Stimulated activated memory B cell treated with anti-CD40 and anti-IgM and Interleukin-4, amounts not matched to agents 10 μg/mL and 1 μg/mL and 100 μg/mL, for 72 hours (primary cell): ENCODE measurements at regions not wholly inside any gene's neighbourhood (a gene's known extent, or its start where the extent isn't known, plus 50 kb on each side); places are given as distances from the start of the nearest gene placed in this dataset.
A peak's percentile ranks its signal among the peaks of the same experiment; 100 is the strongest.
"Not testable (repeated sequence)": the region's sequence is repeated elsewhere in the genome, so short reads cannot be mapped to it uniquely, and the experiment has no call there.

Experiments
- ATAC-seq: fragments of 150-1000 bp; cut with Tn5 transposase; 2 replicates; pipeline ENCODE4 v1.10.0; 2021
- H3K27ac Mint-ChIP-seq: one replicate; pipeline ENCODE4 v1.8.0; 2022; ENCODE audit warnings: mild to moderate bottlenecking, mixed read lengths
- H3K27me3 Mint-ChIP-seq: one replicate; pipeline ENCODE4 v1.8.0; 2022; ENCODE audit warnings: mixed read lengths
- H3K36me3 Mint-ChIP-seq: one replicate; pipeline ENCODE4 v1.8.0; 2022; ENCODE audit warnings: mixed read lengths
- H3K4me1 Mint-ChIP-seq: one replicate; pipeline ENCODE4 v1.8.0; 2022; ENCODE audit warnings: mixed read lengths
- H3K4me3 Mint-ChIP-seq: one replicate; pipeline ENCODE4 v1.8.0; 2022; ENCODE audit warnings: mild to moderate bottlenecking, moderate library complexity, mixed read lengths
- H3K9me3 Mint-ChIP-seq: one replicate; pipeline ENCODE4 v1.8.0; 2022; ENCODE audit warnings: mixed read lengths

GRCh38 chr4:14908635-14909034 is 93.6 kb upstream of the CPEB2 start:
- H3K27ac Mint-ChIP-seq, result no peak overlapping the region
- peaks cover 5% of the 10 kb centered on the region for H3K4me1 Mint-ChIP-seq
- no peaks in the 10 kb centered on the region for H3K36me3 Mint-ChIP-seq
- ATAC-seq, result no peak
- H3K27me3 Mint-ChIP-seq, result peaks cover 13% of the 10 kb centered on the region
- no peak overlapping the region for H3K4me3 Mint-ChIP-seq
- no peaks in the 10 kb centered on the region for H3K9me3 Mint-ChIP-seq

GRCh38 chr4:14910411-14910810 is 91.9 kb upstream of the CPEB2 start:
- Mint-ChIP-seq H3K27me3 (peaks cover 13% of the 10 kb centered on the region), H3K36me3 (no peaks in the 10 kb centered on the region), H3K9me3 (no peaks in the 10 kb centered on the region), H3K4me1 (no peaks in the 10 kb centered on the region), H3K4me3 (no peak overlapping the region), H3K27ac (no peak overlapping the region)
- ATAC-seq, result no peak

- no peak overlapping the region for H3K27ac Mint-ChIP-seq
- no peaks in the 10 kb centered on the region for H3K36me3 Mint-ChIP-seq
- H3K4me3 Mint-ChIP-seq, result no peak overlapping the region
- peaks cover 31% of the 10 kb centered on the region for H3K27me3 Mint-ChIP-seq
- ATAC-seq, result no peak
- H3K9me3 Mint-ChIP-seq, result no peaks in the 10 kb centered on the region
- H3K4me1 Mint-ChIP-seq, result no peaks in the 10 kb centered on the region
These were observed 89.9 kb upstream of the CPEB2 start for GRCh38 chr4:14912426-14912825.

- Mint-ChIP-seq H3K27ac (no peak overlapping the region), H3K36me3 (no peaks in the 10 kb centered on the region), H3K27me3 (peaks cover 29% of the 10 kb centered on the region), H3K4me1 (no peaks in the 10 kb centered on the region), H3K9me3 (no peaks in the 10 kb centered on the region), H3K4me3 (no peak overlapping the region)
- ATAC-seq, result no peak
These were observed 87.3 kb upstream of the CPEB2 start for GRCh38 chr4:14915018-14915417.

- ATAC-seq, result no peak
These were observed 85.6 kb upstream of the CPEB2 start for GRCh38 chr4:14916554-14917297.

GRCh38 chr4:14917298-14917633 is 85.0 kb upstream of the CPEB2 start:
- ATAC-seq, result no peak
- no peaks in the 10 kb centered on the region for H3K9me3 Mint-ChIP-seq

More at GRCh38 chr4:14916554-14917297, 85.6 kb upstream of the CPEB2 start:
- no peaks in the 10 kb centered on the region for H3K9me3 Mint-ChIP-seq
- H3K27ac Mint-ChIP-seq, result no peak overlapping the region
- peaks cover 19% of the 10 kb centered on the region for H3K27me3 Mint-ChIP-seq
- no peaks in the 10 kb centered on the region for H3K36me3 Mint-ChIP-seq
- no peak overlapping the region for H3K4me3 Mint-ChIP-seq
- H3K4me1 Mint-ChIP-seq, result no peaks in the 10 kb centered on the region

GRCh38 chr4:14918336-14918735 is 83.9 kb upstream of the CPEB2 start:
- Mint-ChIP-seq H3K27me3 (peaks cover 19% of the 10 kb centered on the region), H3K27ac (no peak overlapping the region), H3K4me3 (no peak overlapping the region), H3K36me3 (no peaks in the 10 kb centered on the region), H3K4me1 (no peaks in the 10 kb centered on the region), H3K9me3 (no peaks in the 10 kb centered on the region)
- no peak for ATAC-seq

More at GRCh38 chr4:14917298-14917633, 85.0 kb upstream of the CPEB2 start:
- Mint-ChIP-seq H3K4me3 (no peak overlapping the region), H3K36me3 (no peaks in the 10 kb centered on the region), H3K4me1 (no peaks in the 10 kb centered on the region), H3K27ac (no peak overlapping the region), H3K27me3 (peaks cover 19% of the 10 kb centered on the region)

- Mint-ChIP-seq H3K4me3 (no peak overlapping the region), H3K4me1 (no peaks in the 10 kb centered on the region), H3K9me3 (no peaks in the 10 kb centered on the region), H3K27me3 (peaks cover 19% of the 10 kb centered on the region), H3K36me3 (no peaks in the 10 kb centered on the region), H3K27ac (no peak overlapping the region)
- ATAC-seq, result no peak
These were observed 82.5 kb upstream of the CPEB2 start for GRCh38 chr4:14919785-14920184.

- Mint-ChIP-seq H3K4me3 (no peak overlapping the region), H3K9me3 (no peaks in the 10 kb centered on the region)
- ATAC-seq, result no peak
These were observed 82.0 kb upstream of the CPEB2 start for GRCh38 chr4:14920237-14920636.

GRCh38 chr4:14920759-14921320 is 81.4 kb upstream of the CPEB2 start:
- no peaks in the 10 kb centered on the region for H3K36me3 Mint-ChIP-seq
- no peak overlapping the region for H3K27ac Mint-ChIP-seq
- no peaks in the 10 kb centered on the region for H3K4me1 Mint-ChIP-seq
- peak; percentile 44 for ATAC-seq
- H3K27me3 Mint-ChIP-seq, result peaks cover 17% of the 10 kb centered on the region
- no peaks in the 10 kb centered on the region for H3K9me3 Mint-ChIP-seq
- no peak overlapping the region for H3K4me3 Mint-ChIP-seq

More at GRCh38 chr4:14920237-14920636, 82.0 kb upstream of the CPEB2 start:
- no peaks in the 10 kb centered on the region for H3K4me1 Mint-ChIP-seq
- H3K27ac Mint-ChIP-seq, result no peak overlapping the region
- H3K36me3 Mint-ChIP-seq, result no peaks in the 10 kb centered on the region
- peaks cover 19% of the 10 kb centered on the region for H3K27me3 Mint-ChIP-seq

GRCh38 chr4:14921781-14922180 is 80.5 kb upstream of the CPEB2 start:
- H3K9me3 Mint-ChIP-seq, ATAC-seq, H3K27me3 Mint-ChIP-seq, H3K4me3 Mint-ChIP-seq, H3K36me3 Mint-ChIP-seq, H3K27ac Mint-ChIP-seq, H3K4me1 Mint-ChIP-seq: not testable (repeated sequence)

GRCh38 chr4:14924076-14924811 is 78.0 kb upstream of the CPEB2 start:
- no peak for ATAC-seq
- Mint-ChIP-seq H3K9me3 (no peaks in the 10 kb centered on the region), H3K27ac (no peak overlapping the region), H3K27me3 (no peaks in the 10 kb centered on the region), H3K4me3 (no peak overlapping the region), H3K4me1 (no peaks in the 10 kb centered on the region), H3K36me3 (no peaks in the 10 kb centered on the region)

- Mint-ChIP-seq H3K4me3 (no peak overlapping the region), H3K27me3 (no peaks in the 10 kb centered on the region), H3K36me3 (no peaks in the 10 kb centered on the region), H3K4me1 (no peaks in the 10 kb centered on the region), H3K27ac (no peak overlapping the region), H3K9me3 (no peaks in the 10 kb centered on the region)
- ATAC-seq, result no peak
These were observed 77.4 kb upstream of the CPEB2 start for GRCh38 chr4:14924812-14925344.

- no peaks in the 10 kb centered on the region for H3K9me3 Mint-ChIP-seq
- no peak overlapping the region for H3K4me3 Mint-ChIP-seq
- ATAC-seq, result no peak
- no peaks in the 10 kb centered on the region for H3K27me3 Mint-ChIP-seq
- no peaks in the 10 kb centered on the region for H3K4me1 Mint-ChIP-seq
- no peaks in the 10 kb centered on the region for H3K36me3 Mint-ChIP-seq
- no peak overlapping the region for H3K27ac Mint-ChIP-seq
These were observed 76.8 kb upstream of the CPEB2 start for GRCh38 chr4:14925471-14925870.

- Mint-ChIP-seq H3K36me3 (no peaks in the 10 kb centered on the region), H3K4me1 (no peaks in the 10 kb centered on the region), H3K27ac (no peak overlapping the region), H3K27me3 (no peaks in the 10 kb centered on the region), H3K9me3 (no peaks in the 10 kb centered on the region), H3K4me3 (no peak overlapping the region)
- ATAC-seq, result peak; percentile 55
These were observed 75.9 kb upstream of the CPEB2 start for GRCh38 chr4:14926368-14926767.

GRCh38 chr4:14928035-14928434 is 74.2 kb upstream of the CPEB2 start:
- Mint-ChIP-seq H3K9me3 (no peaks in the 10 kb centered on the region), H3K36me3 (no peaks in the 10 kb centered on the region), H3K4me1 (no peaks in the 10 kb centered on the region)

More at GRCh38 chr4:14928035-14928434, 74.2 kb upstream of the CPEB2 start:
- Mint-ChIP-seq H3K4me3 (no peak overlapping the region), H3K27me3 (no peaks in the 10 kb centered on the region), H3K27ac (no peak overlapping the region)
- ATAC-seq, result no peak
